OCI-LY3 (cell line): ENCODE measurements at regions not wholly inside any gene's neighbourhood (a gene's known extent, or its start where the extent isn't known, plus 50 kb on each side); places are given as distances from the start of the nearest gene placed in this dataset.

Source experiments
- H2AFZ ChIP-seq: fragments of 200-600, 300-600 bp; shearing (Covaris generic); 2 replicates; pipeline ENCODE4 v1.6.0; 2014; ENCODE audit warnings: antibody characterized with exemption, low read depth, low read length
- H3K27ac ChIP-seq: fragments of 200-600, 300-600 bp; sonication (generic); 2 replicates; pipeline ENCODE4 v1.5.1; 2014; ENCODE audit warnings: mild to moderate bottlenecking, low read length, moderate library complexity, mixed read lengths
- H3K27me3 ChIP-seq: fragments of 200-600, 300-600 bp; sonication (generic); 2 replicates; pipeline ENCODE4 v1.6.1; 2014; ENCODE audit warnings: low read depth, low read length, mixed read lengths
- H3K36me3 ChIP-seq: fragments of 200-600, 300-600 bp; sonication (generic); replicated peaks from 2 replicates; pipeline ENCODE3; 2014; ENCODE audit warnings: low read depth, low read length, mixed read lengths
- H3K4me1 ChIP-seq: fragments of 300-600, 200-600 bp; sonication (generic); 2 replicates; pipeline ENCODE4 v1.6.1; 2014; ENCODE audit warnings: low read length, mixed read lengths
- H3K4me2 ChIP-seq: fragments of 200-600, 300-600 bp; sonication (generic); 2 replicates; pipeline ENCODE4 v1.6.1; 2014; ENCODE audit warnings: low read length, mixed read lengths
- H3K4me3 ChIP-seq: fragments of 300-600, 200-600 bp; sonication (generic); 2 replicates; pipeline ENCODE4 v1.5.1; 2014; ENCODE audit warnings: antibody characterized with exemption, mild to moderate bottlenecking, low read length, moderate library complexity
- H3K79me2 ChIP-seq: fragments of 300-600, 200-600 bp; shearing (Covaris generic); 2 replicates; pipeline ENCODE4 v1.6.1; 2014; ENCODE audit warnings: mild to moderate bottlenecking, low read length, mixed read lengths
- H3K9ac ChIP-seq: fragments of 300-600, 200-600 bp; shearing (Covaris generic); 2 replicates; pipeline ENCODE4 v1.6.0; 2014; ENCODE audit warnings: mild to moderate bottlenecking, low read length, moderate library complexity
- H3K9me3 ChIP-seq: fragments of 200-600, 300-600 bp; shearing (Covaris generic); 2 replicates; pipeline ENCODE4 v1.6.1; 2014; ENCODE audit warnings: low read length, mixed read lengths; ENCODE audit not compliant: insufficient read depth
- H4K20me1 ChIP-seq: fragments of 200-600, 300-600 bp; sonication (generic); 2 replicates; pipeline ENCODE4 v1.6.1; 2016; ENCODE audit warnings: low read length, mixed read lengths; ENCODE audit not compliant: insufficient read depth
- EZH2phosphoT487 ChIP-seq: fragments of 200-600 bp; shearing (Covaris generic); IDR thresholded peaks from 2 replicates; pipeline ENCODE4 v1.6.1; 2018; ENCODE audit warnings: antibody characterized with exemption, mixed run types, low read depth
- TF ChIP-seq, protein P1 (sequence below): fragments of 200-600, 300-600 bp; sonication (generic); IDR thresholded peaks from 2 replicates; pipeline ENCODE4 v1.5.1; 2014; ENCODE audit warnings: antibody characterized with exemption, low read length, low read depth

DNA sequence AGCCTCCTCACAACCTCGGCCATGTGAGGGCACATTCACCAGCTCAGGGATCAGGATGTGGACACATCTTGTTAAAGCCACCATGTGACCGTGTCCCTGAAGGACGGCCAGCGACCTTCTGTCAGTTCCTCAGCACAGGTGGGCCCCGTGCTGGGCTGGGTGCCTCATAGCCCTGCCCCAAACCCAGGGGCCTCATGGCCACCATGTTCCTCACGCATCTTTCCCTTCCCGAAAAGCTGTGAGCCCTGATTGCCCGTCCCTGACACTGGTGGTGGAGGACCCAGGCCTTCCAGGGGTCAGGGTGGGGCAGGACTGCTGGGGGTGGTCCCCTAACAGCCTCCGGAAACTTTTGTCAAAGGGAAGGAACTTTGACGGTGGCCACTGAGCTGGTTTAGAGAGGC lies 60.1 kb upstream of the ADRA2C start:
- no peaks in the 10 kb centered on the region for H3K79me2 ChIP-seq
- H4K20me1 ChIP-seq = no peaks in the 10 kb centered on the region
- H3K27me3 ChIP-seq = peaks cover 4% of the 10 kb centered on the region; the same call in 1 of the 2 replicates
- H3K36me3 ChIP-seq = no peaks in the 10 kb centered on the region
- no peak overlapping the region for H3K4me3 ChIP-seq
- no peak for TF ChIP-seq EZH2phosphoT487
- TF ChIP-seq, protein P1, sequence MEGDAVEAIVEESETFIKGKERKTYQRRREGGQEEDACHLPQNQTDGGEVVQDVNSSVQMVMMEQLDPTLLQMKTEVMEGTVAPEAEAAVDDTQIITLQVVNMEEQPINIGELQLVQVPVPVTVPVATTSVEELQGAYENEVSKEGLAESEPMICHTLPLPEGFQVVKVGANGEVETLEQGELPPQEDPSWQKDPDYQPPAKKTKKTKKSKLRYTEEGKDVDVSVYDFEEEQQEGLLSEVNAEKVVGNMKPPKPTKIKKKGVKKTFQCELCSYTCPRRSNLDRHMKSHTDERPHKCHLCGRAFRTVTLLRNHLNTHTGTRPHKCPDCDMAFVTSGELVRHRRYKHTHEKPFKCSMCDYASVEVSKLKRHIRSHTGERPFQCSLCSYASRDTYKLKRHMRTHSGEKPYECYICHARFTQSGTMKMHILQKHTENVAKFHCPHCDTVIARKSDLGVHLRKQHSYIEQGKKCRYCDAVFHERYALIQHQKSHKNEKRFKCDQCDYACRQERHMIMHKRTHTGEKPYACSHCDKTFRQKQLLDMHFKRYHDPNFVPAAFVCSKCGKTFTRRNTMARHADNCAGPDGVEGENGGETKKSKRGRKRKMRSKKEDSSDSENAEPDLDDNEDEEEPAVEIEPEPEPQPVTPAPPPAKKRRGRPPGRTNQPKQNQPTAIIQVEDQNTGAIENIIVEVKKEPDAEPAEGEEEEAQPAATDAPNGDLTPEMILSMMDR = no peak
- no peaks in the 10 kb centered on the region for H3K9me3 ChIP-seq
- no peak overlapping the region for H2AFZ ChIP-seq
- no peak overlapping the region for H3K27ac ChIP-seq
- H3K4me1 ChIP-seq = no peaks in the 10 kb centered on the region
- H3K9ac ChIP-seq = no peak overlapping the region
- no peak overlapping the region for H3K4me2 ChIP-seq

DNA sequence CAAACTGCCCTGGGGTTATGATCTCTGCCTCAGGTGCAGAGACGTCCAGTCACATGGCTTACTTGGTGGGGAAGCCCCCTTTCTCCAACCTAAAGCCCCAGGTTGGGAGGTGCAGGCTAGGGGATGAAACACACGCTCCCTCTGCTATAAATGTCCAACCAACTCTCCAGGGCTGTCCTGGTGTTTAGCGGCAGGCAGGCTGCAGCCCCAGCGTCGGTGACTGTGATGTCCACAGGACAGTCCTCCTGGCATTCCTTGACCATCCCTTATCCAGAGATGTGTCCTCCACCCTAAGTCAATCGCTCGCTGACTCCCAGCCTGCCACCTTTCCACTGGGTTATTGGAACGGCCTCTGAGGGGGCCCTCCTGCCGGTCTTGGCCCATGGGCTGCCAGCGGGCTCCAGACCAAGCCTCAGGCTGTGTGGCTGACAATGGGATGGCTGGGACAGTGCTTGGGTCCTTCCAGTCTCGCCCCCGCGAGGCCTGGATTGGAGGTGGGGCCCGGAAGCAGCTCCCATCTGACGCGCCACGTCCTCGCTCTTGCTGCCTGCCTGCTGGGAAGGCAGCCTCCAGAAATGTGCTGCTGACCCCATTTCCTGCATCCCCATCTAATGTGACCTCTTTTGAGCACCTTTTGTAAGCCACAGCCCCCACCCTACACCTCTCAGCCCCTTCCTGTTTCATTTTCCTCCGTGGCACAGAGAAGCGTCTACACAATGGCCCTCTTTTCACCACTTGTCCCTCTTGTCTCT lies 60.8 kb upstream of the ADRA2C start:
- H3K27me3 ChIP-seq = peaks cover 4% of the 10 kb centered on the region; the same call in 1 of the 2 replicates
- no peak overlapping the region for H3K4me2 ChIP-seq
- no peaks in the 10 kb centered on the region for H3K79me2 ChIP-seq
- no peak overlapping the region for H3K27ac ChIP-seq
- H3K36me3 ChIP-seq = no peaks in the 10 kb centered on the region
- H3K9ac ChIP-seq = no peak overlapping the region
- no peaks in the 10 kb centered on the region for H4K20me1 ChIP-seq
- no peaks in the 10 kb centered on the region for H3K9me3 ChIP-seq
- no peak overlapping the region for H2AFZ ChIP-seq
- H3K4me1 ChIP-seq = no peaks in the 10 kb centered on the region
- TF ChIP-seq, protein P1 = no peak
- no peak for TF ChIP-seq EZH2phosphoT487
- H3K4me3 ChIP-seq = no peak overlapping the region

DNA sequence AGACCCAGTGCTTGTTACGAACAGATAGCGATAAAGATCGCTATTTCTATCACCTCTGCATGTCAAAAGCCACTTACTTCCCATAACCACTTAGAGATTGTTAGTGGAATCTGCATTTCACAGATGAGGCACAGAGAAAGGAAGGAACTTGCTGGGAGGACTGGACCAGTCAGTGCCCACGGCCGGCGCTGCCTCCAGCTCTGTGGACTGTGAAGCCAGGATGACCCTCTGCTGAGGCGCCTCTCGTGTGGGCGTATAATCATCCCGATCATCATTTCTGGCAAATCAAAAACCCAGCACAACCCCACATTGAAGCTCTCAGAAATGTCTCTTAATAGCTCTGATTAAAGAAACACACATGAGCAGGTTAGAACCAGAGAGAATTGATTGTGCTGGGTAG lies 61.5 kb upstream of the ADRA2C start:
- H3K27ac ChIP-seq = no peak overlapping the region
- no peak overlapping the region for H2AFZ ChIP-seq
- TF ChIP-seq, protein P1 = no peak
- no peak for TF ChIP-seq EZH2phosphoT487
- H3K4me2 ChIP-seq = no peak overlapping the region
- peaks cover 4% of the 10 kb centered on the region; the same call in 1 of the 2 replicates for H3K27me3 ChIP-seq
- no peaks in the 10 kb centered on the region for H4K20me1 ChIP-seq
- no peaks in the 10 kb centered on the region for H3K36me3 ChIP-seq
- no peaks in the 10 kb centered on the region for H3K79me2 ChIP-seq
- no peaks in the 10 kb centered on the region for H3K9me3 ChIP-seq
- H3K9ac ChIP-seq = no peak overlapping the region
- H3K4me1 ChIP-seq = no peaks in the 10 kb centered on the region
- H3K4me3 ChIP-seq = no peak overlapping the region

DNA sequence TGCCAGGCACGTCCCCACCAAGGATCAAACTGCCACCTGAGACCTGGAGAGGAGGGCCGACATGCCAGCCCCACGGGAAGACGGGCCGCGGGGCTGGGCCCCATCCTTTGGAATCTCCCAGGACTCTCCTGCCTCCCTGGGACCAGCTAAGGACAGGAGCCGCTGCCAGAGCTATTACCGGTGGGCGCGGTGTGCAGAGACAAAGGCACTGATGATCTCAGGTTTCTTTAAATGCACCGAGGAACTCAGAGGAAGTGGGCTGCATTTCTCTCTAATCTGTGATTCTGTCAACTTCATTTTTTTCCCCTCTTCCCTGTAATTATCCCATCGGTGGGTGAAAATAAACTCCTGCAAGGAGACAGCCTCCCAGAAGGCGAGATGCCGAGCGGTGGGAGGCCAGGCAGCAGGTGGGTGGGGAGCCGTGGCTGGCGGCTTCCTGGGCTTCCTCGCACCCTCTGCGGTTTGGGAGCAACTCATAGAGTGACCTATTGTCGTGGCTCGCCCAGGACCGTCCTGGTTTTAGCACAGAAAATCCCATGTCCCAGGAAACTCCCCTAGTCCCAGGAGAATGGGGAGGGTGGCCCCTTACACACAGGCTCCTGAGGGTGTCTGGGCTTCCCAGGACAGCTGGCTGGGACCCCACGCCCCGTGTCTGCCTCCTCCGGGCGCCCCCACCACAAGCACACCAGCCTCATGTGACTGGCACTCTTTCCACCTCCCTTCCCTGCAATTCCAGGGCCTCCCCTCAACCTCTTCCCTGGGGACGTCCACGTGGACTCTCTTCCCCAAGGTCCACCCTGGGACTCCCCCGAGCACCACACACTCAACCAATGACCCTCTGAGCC lies 62.3 kb upstream of the ADRA2C start:
- Histone ChIP-seq H2AFZ (no peak overlapping the region), H3K27ac (no peak overlapping the region), H3K4me2 (no peak overlapping the region), H3K79me2 (no peaks in the 10 kb centered on the region), H3K4me3 (no peak overlapping the region), H3K36me3 (no peaks in the 10 kb centered on the region), H4K20me1 (no peaks in the 10 kb centered on the region), H3K27me3 (peaks cover 4% of the 10 kb centered on the region; the same call in 1 of the 2 replicates), H3K9ac (no peak overlapping the region), H3K4me1 (no peaks in the 10 kb centered on the region), H3K9me3 (no peaks in the 10 kb centered on the region)
- no peak for TF ChIP-seq EZH2phosphoT487
- TF ChIP-seq, protein P1 = no peak
